Endothelial cell of umbilical vein (primary cell): ENCODE measurements at regions not wholly inside any gene's neighbourhood (a gene's known extent, or its start where the extent isn't known, plus 50 kb on each side); places are given as distances from the start of the nearest gene placed in this dataset.

ENCODE experiments used
- BruUV-seq: library from RNA; stranded (reverse); fragments of 400-500 nt; replicated peaks from 2 replicates; lab custom pipeline; 2021; lab: Mats Ljungman, UMichigan
- CTCF ChIA-PET: fragments of 300-600, 350-600 bp; sonication (Branson Sonifier 250); formaldehyde crosslinking; loops from one replicate; lab custom pipeline; 2021; ENCODE audit warnings: antibody characterized with exemption, inconsistent platforms; lab: Charles Lee
- POLR2A ChIA-PET: fragments of 300-600, 350-600 bp; sonication (Branson Sonifier 250); formaldehyde crosslinking; loops from one replicate; lab custom pipeline; 2021; ENCODE audit warnings: antibody characterized with exemption, inconsistent platforms; lab: Charles Lee
- DNase-seq: peaks from one replicate; pipeline ENCODE4 v3.0.0-alpha.2; 2011; ENCODE audit warnings: low read depth, low spot score
- FAIRE-seq: peaks from 2 replicates; lab custom pipeline; 2011; peaks lifted over from hg19 to GRCh38; lab: Jason Lieb, UNC
- H2AFZ ChIP-seq: 2 replicates; pipeline ENCODE4 v1.6.0; 2012; ENCODE audit warnings: low read depth, low read length, control low read depth, inconsistent platforms
- H3K27ac ChIP-seq: 2 replicates; pipeline ENCODE4 v1.5.1; 2011; ENCODE audit warnings: low read depth, mild to moderate bottlenecking, control low read depth, low read length, moderate library complexity; ENCODE audit not compliant: insufficient read depth
- H3K27me3 ChIP-seq, 2 experiments: 2 replicates each; pipeline versions ENCODE4 v1.6.0 to v1.6.1; 2011; ENCODE audit warnings: low read length in 2 of 2, mixed read lengths in 1 of 2; ENCODE audit not compliant: control insufficient read depth in 2 of 2, insufficient read depth in 2 of 2
- H3K36me3 ChIP-seq, 2 experiments: 2 replicates in 1 of 2; 3 replicates in 1 of 2; pipeline ENCODE4 v1.5.1; 2011; ENCODE audit warnings: low read length in 2 of 2, mild to moderate bottlenecking in 1 of 2, moderate library complexity in 1 of 2; ENCODE audit not compliant: control insufficient read depth in 2 of 2, insufficient read depth in 2 of 2; ENCODE audit errors: extremely low read depth in 1 of 2
- H3K4me1 ChIP-seq: 3 replicates; pipeline ENCODE4 v1.5.1; 2011; ENCODE audit warnings: mild to moderate bottlenecking, low read length; ENCODE audit not compliant: control insufficient read depth, insufficient read depth; ENCODE audit errors: extremely low read depth
- H3K4me2 ChIP-seq: 2 replicates; pipeline ENCODE4 v1.6.1; 2011; ENCODE audit warnings: low read length, control low read depth, mixed read lengths; ENCODE audit not compliant: insufficient read depth
- H3K4me3 ChIP-seq, 3 experiments: fragments of 200-600 bp in 1 of 3; sonication (generic), shearing (Covaris generic) in 1 of 3; replicated peaks in 1 of 3; 2 replicates each; pipeline ENCODE4 v1.5.1; 2011 to 2016; ENCODE audit warnings: control low read depth in 3 of 3, low read length in 3 of 3, mild to moderate bottlenecking in 2 of 3, inconsistent platforms in 1 of 3, low read depth in 1 of 3, moderate library complexity in 1 of 3; ENCODE audit not compliant: insufficient read depth in 1 of 3
- H3K79me2 ChIP-seq: 2 replicates; pipeline ENCODE4 v1.6.0; 2012; ENCODE audit warnings: low read length, inconsistent platforms; ENCODE audit not compliant: control insufficient read depth, insufficient read depth
- H3K9ac ChIP-seq: replicated peaks from 2 replicates; pipeline ENCODE3; 2011; ENCODE audit warnings: low read length, control low read depth; ENCODE audit not compliant: insufficient read depth; ENCODE audit errors: extremely low read depth
- H3K9me1 ChIP-seq: replicated peaks from 3 replicates; pipeline ENCODE4 v1.6.0; 2011; ENCODE audit warnings: mild to moderate bottlenecking, low read length; ENCODE audit not compliant: control insufficient read depth, insufficient read depth; ENCODE audit errors: extremely low read depth
- H3K9me3 ChIP-seq: replicated peaks from 2 replicates; pipeline ENCODE4 v1.5.1; 2012; ENCODE audit warnings: low read length, inconsistent platforms; ENCODE audit not compliant: control insufficient read depth, insufficient read depth
- H4K20me1 ChIP-seq: replicated peaks from 2 replicates; pipeline ENCODE3; 2011; ENCODE audit warnings: mild to moderate bottlenecking, low read length; ENCODE audit not compliant: control insufficient read depth, insufficient read depth; ENCODE audit errors: extremely low read depth
- EZH2 ChIP-seq: IDR thresholded peaks from 2 replicates; pipeline ENCODE4 v1.6.1; 2012; ENCODE audit warnings: borderline replicate concordance, low read depth, mild to moderate bottlenecking, moderate library complexity, low read length, inconsistent platforms; ENCODE audit not compliant: severe bottlenecking
- FOS ChIP-seq: IDR thresholded peaks from 2 replicates; pipeline ENCODE4 v1.6.1; 2011; ENCODE audit warnings: mild to moderate bottlenecking, low read length, moderate library complexity, borderline replicate concordance; ENCODE audit not compliant: insufficient read depth
- GATA2 ChIP-seq: IDR thresholded peaks from 2 replicates; pipeline ENCODE4 v1.7.0; 2011; ENCODE audit warnings: low read depth, mild to moderate bottlenecking, moderate library complexity, mixed read lengths, low read length; ENCODE audit not compliant: insufficient read length, insufficient read depth
- JUN ChIP-seq: IDR thresholded peaks from 2 replicates; pipeline ENCODE4 v1.6.1; 2011; ENCODE audit warnings: borderline replicate concordance, low read depth; ENCODE audit not compliant: insufficient read length, insufficient read depth
- MYC ChIP-seq: IDR thresholded peaks from one replicate; pipeline ENCODE4 v1.6.1; 2011; ENCODE audit warnings: mild to moderate bottlenecking, low read depth, low read length
- POLR2A ChIP-seq: IDR thresholded peaks from 2 replicates; pipeline ENCODE4 v1.6.1; 2012; ENCODE audit warnings: low read depth, mild to moderate bottlenecking, control low read depth, low read length
- POLR2AphosphoS5 ChIP-seq: IDR thresholded peaks from 2 replicates; pipeline ENCODE4 v1.6.1; 2012; ENCODE audit warnings: low read depth, mild to moderate bottlenecking, control low read depth, low read length, moderate library complexity; ENCODE audit not compliant: insufficient read depth
- dilution Hi-C: fragments of 300-500 bp; cut with MboI; formaldehyde crosslinking; loops from one replicate; pipeline ENCODE4 v1.15.0; 2019; ENCODE audit warnings: low sequenced_read_pairs; ENCODE audit not compliant: extremely low pct_ligation_motif_present
- intact Hi-C: fragments of 100-400 bp; cut with micrococcal nuclease; formaldehyde crosslinking; loops from one replicate; pipeline ENCODE4 v1.10.0; 2022
- TF ChIP-seq, protein P1 (sequence below), 2 donors: IDR thresholded peaks; 1 replicate in 1 of 2; 2 replicates in 1 of 2; pipeline ENCODE4 v1.5.1; 2011; ENCODE audit warnings: low read length in 2 of 2, mild to moderate bottlenecking in 2 of 2, moderate library complexity in 2 of 2, control low read depth in 1 of 2, inconsistent platforms in 1 of 2, low read depth in 1 of 2; ENCODE audit not compliant: insufficient read depth in 1 of 2; ENCODE audit errors: extremely low read depth in 1 of 2
- TF ChIP-seq, protein P2 (sequence below): IDR thresholded peaks from 2 replicates; pipeline ENCODE4 v1.6.1; 2011; ENCODE audit not compliant: insufficient read depth, insufficient read length

- Histone ChIP-seq H3K4me1 (no peaks in the 10 kb centered on the region), H3K4me3 (no peak overlapping the region), H3K9me3 (no peaks in the 10 kb centered on the region), H2AFZ (no peak overlapping the region), H3K36me3 (no peaks in the 10 kb centered on the region), H3K9ac (no peak overlapping the region), H3K4me2 (no peak overlapping the region), H4K20me1 (no peaks in the 10 kb centered on the region), H3K27me3 (peaks cover 2 to 11% of the 10 kb centered on the region in 2 experiments), H3K9me1 (no peaks in the 10 kb centered on the region), H3K27ac (no peak overlapping the region), H3K79me2 (no peaks in the 10 kb centered on the region)
- FAIRE-seq (no peak), DNase-seq (no peak)
- dilution Hi-C loops (no loop called here), intact Hi-C loops (no loop called here)
- ChIA-PET POLR2A (no interaction called here), CTCF (interaction anchor here (1.0 to 1.2 kb wide), 2 partner anchors 12 to 442 kb away, joined by 3 read pairs; no protein-coding TSS in a partner anchor)
- TF ChIP-seq EZH2 (no peak), MYC (no peak), POLR2AphosphoS5 (no peak), FOS (no peak), GATA2 (no peak), JUN (no peak), POLR2A (no peak)
- TF ChIP-seq, protein P1, sequence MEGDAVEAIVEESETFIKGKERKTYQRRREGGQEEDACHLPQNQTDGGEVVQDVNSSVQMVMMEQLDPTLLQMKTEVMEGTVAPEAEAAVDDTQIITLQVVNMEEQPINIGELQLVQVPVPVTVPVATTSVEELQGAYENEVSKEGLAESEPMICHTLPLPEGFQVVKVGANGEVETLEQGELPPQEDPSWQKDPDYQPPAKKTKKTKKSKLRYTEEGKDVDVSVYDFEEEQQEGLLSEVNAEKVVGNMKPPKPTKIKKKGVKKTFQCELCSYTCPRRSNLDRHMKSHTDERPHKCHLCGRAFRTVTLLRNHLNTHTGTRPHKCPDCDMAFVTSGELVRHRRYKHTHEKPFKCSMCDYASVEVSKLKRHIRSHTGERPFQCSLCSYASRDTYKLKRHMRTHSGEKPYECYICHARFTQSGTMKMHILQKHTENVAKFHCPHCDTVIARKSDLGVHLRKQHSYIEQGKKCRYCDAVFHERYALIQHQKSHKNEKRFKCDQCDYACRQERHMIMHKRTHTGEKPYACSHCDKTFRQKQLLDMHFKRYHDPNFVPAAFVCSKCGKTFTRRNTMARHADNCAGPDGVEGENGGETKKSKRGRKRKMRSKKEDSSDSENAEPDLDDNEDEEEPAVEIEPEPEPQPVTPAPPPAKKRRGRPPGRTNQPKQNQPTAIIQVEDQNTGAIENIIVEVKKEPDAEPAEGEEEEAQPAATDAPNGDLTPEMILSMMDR (IDR thresholded peaks at IDR 0.05; ENCODE audit: extremely low read depth in 1 of 2, insufficient read depth in 1 of 2, low read depth in 1 of 2, low read length in 2 of 2), result no peak
- TF ChIP-seq, protein P2, sequence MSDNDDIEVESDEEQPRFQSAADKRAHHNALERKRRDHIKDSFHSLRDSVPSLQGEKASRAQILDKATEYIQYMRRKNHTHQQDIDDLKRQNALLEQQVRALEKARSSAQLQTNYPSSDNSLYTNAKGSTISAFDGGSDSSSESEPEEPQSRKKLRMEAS, result no peak
- no TSS peak for BruUV-seq
These were observed 125.2 kb upstream of the ESR1 start for GRCh38 chr6:151682251-151682650.
